Calu3 (cell line): ENCODE measurements at regions not wholly inside any gene's neighbourhood (a gene's known extent, or its start where the extent isn't known, plus 50 kb on each side); places are given as distances from the start of the nearest gene placed in this dataset.

Source experiments
- BruUV-seq: library from RNA; stranded (reverse); fragments of 400-500 nt; replicated peaks from 2 replicates; lab custom pipeline; 2021; lab: Mats Ljungman, UMichigan
- CTCF ChIA-PET: fragments of 300-600 bp; sonication (Branson Sonifier 250); formaldehyde crosslinking; loops from one replicate; lab custom pipeline; 2022; ENCODE audit warnings: antibody characterized with exemption; lab: Charles Lee
- DNase-seq: peaks from one replicate; pipeline ENCODE4 v3.0.0; 2022
- H3K27ac Mint-ChIP-seq: one replicate; pipeline ENCODE4 v1.8.0; 2022; ENCODE audit warnings: mixed read lengths; ENCODE audit not compliant: unreplicated experiment
- H3K27me3 Mint-ChIP-seq: one replicate; pipeline ENCODE4 v1.8.0; 2022; ENCODE audit warnings: mixed read lengths; ENCODE audit not compliant: unreplicated experiment
- H3K36me3 Mint-ChIP-seq: one replicate; pipeline ENCODE4 v1.8.0; 2022; ENCODE audit warnings: mild to moderate bottlenecking, moderate library complexity, mixed read lengths; ENCODE audit not compliant: insufficient read depth, unreplicated experiment
- H3K4me1 Mint-ChIP-seq: one replicate; pipeline ENCODE4 v1.8.0; 2022; ENCODE audit warnings: mild to moderate bottlenecking, low read depth, mixed read lengths; ENCODE audit not compliant: unreplicated experiment
- H3K4me3 Mint-ChIP-seq: one replicate; pipeline ENCODE4 v1.8.0; 2022; ENCODE audit warnings: mild to moderate bottlenecking, low read depth, moderate library complexity, mixed read lengths; ENCODE audit not compliant: unreplicated experiment
- H3K9me3 Mint-ChIP-seq: one replicate; pipeline ENCODE4 v1.8.0; 2022; ENCODE audit warnings: low read depth, mixed read lengths; ENCODE audit not compliant: unreplicated experiment
- intact Hi-C: fragments of 100-400 bp; cut with micrococcal nuclease; formaldehyde crosslinking; loops from one replicate; pipeline ENCODE4 v1.10.0; 2022; ENCODE audit not compliant: unreplicated experiment
- TF ChIP-seq, protein P1 (sequence below): fragments of 200-600 bp; IDR thresholded peaks from one replicate; pipeline ENCODE4 v1.8.0; 2022; ENCODE audit warnings: antibody characterized with exemption; ENCODE audit not compliant: unreplicated experiment

DNA sequence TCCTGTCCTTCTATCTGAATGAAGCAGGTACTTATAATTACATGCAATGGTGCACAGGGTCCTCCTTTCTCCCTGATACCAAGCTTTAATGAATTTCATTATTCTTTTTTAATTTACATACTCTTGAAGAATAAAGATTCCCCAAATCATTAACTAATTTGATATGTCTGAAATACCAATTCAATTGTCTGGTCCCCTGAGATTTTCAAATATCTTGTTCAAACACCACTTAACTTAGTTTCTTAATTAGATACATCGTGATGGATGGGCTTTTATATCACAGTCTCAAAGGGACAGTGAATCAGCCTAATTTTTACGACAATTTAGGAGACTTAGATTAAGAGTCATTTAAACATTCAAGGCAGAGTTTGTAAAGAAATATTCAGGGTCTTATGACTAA, 1054.6 kb downstream of the PLA2G4A start:
- Mint-ChIP-seq H3K4me3 (no peak overlapping the region), H3K4me1 (no peaks in the 10 kb centered on the region), H3K36me3 (no peaks in the 10 kb centered on the region), H3K27me3 (no peaks in the 10 kb centered on the region), H3K27ac (no peak overlapping the region), H3K9me3 (no peaks in the 10 kb centered on the region)
- TF ChIP-seq, protein P1, sequence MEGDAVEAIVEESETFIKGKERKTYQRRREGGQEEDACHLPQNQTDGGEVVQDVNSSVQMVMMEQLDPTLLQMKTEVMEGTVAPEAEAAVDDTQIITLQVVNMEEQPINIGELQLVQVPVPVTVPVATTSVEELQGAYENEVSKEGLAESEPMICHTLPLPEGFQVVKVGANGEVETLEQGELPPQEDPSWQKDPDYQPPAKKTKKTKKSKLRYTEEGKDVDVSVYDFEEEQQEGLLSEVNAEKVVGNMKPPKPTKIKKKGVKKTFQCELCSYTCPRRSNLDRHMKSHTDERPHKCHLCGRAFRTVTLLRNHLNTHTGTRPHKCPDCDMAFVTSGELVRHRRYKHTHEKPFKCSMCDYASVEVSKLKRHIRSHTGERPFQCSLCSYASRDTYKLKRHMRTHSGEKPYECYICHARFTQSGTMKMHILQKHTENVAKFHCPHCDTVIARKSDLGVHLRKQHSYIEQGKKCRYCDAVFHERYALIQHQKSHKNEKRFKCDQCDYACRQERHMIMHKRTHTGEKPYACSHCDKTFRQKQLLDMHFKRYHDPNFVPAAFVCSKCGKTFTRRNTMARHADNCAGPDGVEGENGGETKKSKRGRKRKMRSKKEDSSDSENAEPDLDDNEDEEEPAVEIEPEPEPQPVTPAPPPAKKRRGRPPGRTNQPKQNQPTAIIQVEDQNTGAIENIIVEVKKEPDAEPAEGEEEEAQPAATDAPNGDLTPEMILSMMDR: no peak
- intact Hi-C loops: no loop called here
- CTCF ChIA-PET: no interaction called here
- no peak for DNase-seq
- no TSS peak for BruUV-seq

DNA sequence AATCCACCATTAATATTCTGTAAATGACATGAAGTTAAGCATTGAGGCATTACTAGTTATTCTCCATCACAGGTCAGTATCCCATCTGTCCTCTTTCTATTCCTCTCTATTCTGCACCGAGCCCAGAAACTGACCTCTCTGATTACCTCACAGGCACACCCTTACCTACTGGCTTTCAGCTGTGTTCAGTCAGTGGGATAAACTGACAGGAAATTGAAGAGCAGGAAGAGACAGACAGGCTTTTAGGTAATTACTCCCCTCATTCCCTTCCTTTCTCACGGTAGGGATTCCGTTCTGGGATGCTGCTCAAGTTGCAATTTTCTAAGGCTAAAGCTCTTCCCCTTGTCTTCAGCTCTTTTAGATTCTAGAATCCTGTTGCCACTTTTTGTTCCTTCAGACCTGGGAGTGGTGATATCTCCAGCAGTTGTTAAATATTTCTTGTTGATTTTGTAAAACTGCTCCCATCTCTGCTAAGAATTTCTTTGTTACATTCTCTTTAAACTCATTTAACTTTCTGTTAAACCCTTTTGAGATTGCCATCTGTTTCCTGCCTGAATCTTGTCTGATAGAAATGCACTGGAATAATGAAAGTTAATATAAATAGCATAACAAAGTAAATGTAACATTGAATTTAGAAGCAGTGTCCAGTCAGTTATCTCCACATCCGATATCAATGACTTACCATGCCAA, 1063.4 kb downstream of the PLA2G4A start:
- no peaks in the 10 kb centered on the region for H3K27me3 Mint-ChIP-seq
- H3K4me3 Mint-ChIP-seq: no peak overlapping the region
- no peaks in the 10 kb centered on the region for H3K4me1 Mint-ChIP-seq
- intact Hi-C loops: no loop called here
- no peak for DNase-seq
- CTCF ChIA-PET: no interaction called here
- TF ChIP-seq, protein P1: no peak
- no TSS peak for BruUV-seq
- H3K27ac Mint-ChIP-seq: no peak overlapping the region
- H3K9me3 Mint-ChIP-seq: peaks cover 6% of the 10 kb centered on the region
- H3K36me3 Mint-ChIP-seq: no peaks in the 10 kb centered on the region

DNA sequence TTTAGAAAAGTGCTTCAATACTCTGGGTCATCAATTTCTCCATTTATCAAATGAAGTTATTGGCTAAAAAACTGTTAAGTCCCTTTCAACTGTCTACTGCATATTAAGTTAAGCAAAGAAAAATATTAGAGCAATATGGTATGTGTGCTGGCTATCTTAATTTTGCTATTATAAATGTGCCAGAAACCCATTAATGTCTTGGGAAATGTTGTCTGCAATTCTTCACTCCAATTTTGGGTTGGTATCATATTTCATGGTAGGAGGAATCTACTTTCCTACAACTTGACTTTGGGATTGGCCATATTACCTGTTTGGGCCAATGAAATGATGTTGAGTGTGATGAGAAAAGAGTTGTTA, 1063.9 kb downstream of the PLA2G4A start:
- H3K9me3 Mint-ChIP-seq: peaks cover 6% of the 10 kb centered on the region
- H3K4me3 Mint-ChIP-seq: no peak overlapping the region
- DNase-seq: no peak
- no peaks in the 10 kb centered on the region for H3K36me3 Mint-ChIP-seq
- H3K27ac Mint-ChIP-seq: no peak overlapping the region
- H3K4me1 Mint-ChIP-seq: no peaks in the 10 kb centered on the region
- TF ChIP-seq, protein P1: no peak
- no peaks in the 10 kb centered on the region for H3K27me3 Mint-ChIP-seq
- intact Hi-C loops: no loop called here
- CTCF ChIA-PET: no interaction called here
- BruUV-seq: no TSS peak

DNA sequence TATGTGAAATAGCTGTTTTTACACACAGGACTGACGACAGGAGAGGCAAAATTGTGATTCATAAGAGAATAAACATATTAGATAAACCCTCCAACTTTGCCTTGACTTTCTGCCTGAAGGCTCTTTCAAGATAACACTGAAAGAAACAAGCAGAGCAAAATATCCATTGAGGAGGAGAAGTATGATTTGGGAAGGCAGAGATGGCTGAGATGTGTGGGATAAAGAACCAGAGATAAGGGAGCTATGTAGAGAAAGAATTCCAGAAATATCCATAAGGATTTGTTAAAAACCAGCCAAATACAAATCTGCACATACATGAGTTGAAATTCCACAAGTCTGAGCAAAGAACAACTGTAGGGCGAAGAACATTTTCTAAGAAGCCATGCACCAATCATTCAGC, 1064.7 kb downstream of the PLA2G4A start:
- intact Hi-C loops: no loop called here
- H3K27ac Mint-ChIP-seq: no peak overlapping the region
- H3K9me3 Mint-ChIP-seq: peaks cover 6% of the 10 kb centered on the region
- BruUV-seq: no TSS peak
- no peaks in the 10 kb centered on the region for H3K36me3 Mint-ChIP-seq
- no peak for DNase-seq
- no peaks in the 10 kb centered on the region for H3K27me3 Mint-ChIP-seq
- H3K4me1 Mint-ChIP-seq: no peaks in the 10 kb centered on the region
- TF ChIP-seq, protein P1: no peak
- no peak overlapping the region for H3K4me3 Mint-ChIP-seq
- CTCF ChIA-PET: no interaction called here
